UCSD-AML1 (cell line): ENCODE measurements at regions not wholly inside any gene's neighbourhood (a gene's known extent, or its start where the extent isn't known, plus 50 kb on each side); places are given as distances from the start of the nearest gene placed in this dataset.
A peak's percentile ranks its signal among the peaks of the same experiment; 100 is the strongest.
"Not testable (repeated sequence)": the region's sequence is repeated elsewhere in the genome, so short reads cannot be mapped to it uniquely, and the experiment has no call there.

ENCODE experiments used
- DNase-seq: peaks from one replicate; lab custom pipeline; 2025; ENCODE audit not compliant: unreplicated experiment; lab: John Stamatoyannopoulos, UW

- peak; percentile 83 for DNase-seq
Measured at GRCh38 chr3:153221748-153222162, 59.7 kb downstream of the RAP2B start.

DNA sequence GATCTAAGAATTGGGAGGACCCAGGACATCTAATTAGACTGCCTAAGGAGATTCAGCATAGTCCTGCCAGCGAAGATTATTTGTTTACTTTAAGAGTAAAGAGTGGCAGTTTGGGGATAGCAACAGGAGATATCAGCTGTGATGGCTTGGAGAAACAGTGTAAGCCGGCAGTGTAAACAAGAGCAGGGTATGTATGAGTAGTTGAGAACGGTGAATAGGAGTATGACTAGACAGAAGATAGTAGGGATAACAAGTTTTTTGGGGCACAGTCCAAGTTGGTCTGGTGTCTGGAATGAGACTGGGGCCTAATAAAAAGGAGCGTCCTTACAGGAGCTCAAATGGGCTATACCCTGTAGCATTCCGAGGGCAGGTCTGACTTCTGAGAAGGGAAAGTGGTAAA is 64.9 kb downstream of the RAP2B start:
- DNase-seq: not testable (repeated sequence)

DNA sequence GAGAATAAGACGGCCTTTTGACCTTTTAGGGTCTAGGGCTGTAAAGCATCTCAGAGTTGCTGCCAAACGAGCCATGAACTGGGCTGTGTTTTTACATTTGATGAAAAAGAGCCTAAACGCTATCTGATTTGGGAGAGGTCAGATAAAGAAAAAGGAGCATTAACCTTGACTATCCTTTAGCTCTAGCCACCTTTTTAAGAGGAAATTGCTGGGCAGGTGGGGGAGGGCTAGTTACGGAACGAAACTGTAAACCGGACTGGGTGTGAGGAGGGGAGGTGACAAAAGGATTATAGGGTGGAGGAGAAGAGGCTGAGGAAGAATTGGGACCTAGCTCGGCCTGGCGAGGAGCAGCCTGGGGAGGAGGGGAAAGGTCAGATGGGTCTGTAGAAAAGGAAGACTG is 68.4 kb downstream of the RAP2B start:
- not testable (repeated sequence) for DNase-seq

DNA sequence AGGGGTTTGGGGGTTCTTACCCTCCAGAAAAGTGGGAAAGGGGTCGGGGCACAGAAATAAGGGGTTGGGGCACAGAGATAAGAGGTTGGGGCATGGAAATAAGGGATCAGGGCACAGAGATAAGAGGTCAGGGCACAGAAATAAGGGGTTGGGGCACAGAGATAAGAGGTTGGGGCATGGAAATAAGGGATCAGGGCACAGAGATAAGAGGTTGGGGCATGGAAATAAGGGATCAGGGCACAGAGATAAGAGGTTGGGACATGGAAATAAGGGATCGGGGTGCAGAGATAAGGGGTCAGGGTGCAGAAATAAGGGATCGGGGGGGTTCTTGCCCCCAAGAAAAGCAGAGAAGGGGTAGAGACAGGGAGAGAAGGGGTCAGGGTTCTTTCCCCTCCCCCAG is 69.2 kb downstream of the RAP2B start:
- not testable (repeated sequence) for DNase-seq

- not testable (repeated sequence) for DNase-seq
Measured at GRCh38 chr3:153232050-153232752, 70.2 kb downstream of the RAP2B start.

DNA sequence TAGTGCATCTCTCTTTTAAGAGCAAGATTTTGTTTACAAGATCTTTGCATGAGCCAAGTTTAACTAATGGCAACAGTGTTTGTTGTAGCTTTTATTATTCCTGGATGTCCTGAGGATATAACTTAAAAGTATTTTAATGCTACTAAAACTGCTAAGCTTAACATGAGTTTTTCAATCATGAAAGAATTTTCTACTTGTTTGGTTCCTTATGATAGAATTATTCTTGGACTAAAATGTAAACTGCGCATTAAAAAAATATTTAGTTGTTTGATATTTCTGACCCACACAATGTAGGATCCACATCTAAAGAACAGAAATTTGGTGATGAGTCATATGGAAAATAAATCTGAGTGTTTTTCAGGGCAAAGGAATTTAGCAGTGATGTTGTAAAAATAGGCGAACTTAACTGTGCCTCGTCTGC is 70.8 kb downstream of the RAP2B start:
- no peak for DNase-seq

DNA sequence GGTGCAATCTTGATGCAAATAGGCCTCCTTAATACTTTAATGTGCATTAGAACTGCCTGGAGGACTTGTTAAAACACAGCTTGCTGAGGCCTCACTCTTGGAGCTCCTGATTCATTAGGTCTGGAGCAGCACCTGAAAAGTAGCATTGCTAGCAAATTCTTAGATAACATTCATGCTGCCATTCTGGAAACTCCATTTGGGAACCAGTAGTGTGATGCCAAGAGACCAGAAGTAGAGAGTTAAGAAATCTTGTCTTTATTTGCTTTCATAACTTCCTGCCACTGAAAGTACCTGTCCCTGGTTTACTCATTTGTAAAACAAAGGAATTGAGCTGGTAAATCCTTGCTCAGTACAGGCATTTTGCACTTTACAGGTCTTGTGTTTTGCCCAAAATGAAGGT is 72.0 kb downstream of the RAP2B start:
- no peak for DNase-seq

GRCh38 chr3:153242896-153243295 is 80.9 kb downstream of the RAP2B start:
- no peak for DNase-seq

DNA sequence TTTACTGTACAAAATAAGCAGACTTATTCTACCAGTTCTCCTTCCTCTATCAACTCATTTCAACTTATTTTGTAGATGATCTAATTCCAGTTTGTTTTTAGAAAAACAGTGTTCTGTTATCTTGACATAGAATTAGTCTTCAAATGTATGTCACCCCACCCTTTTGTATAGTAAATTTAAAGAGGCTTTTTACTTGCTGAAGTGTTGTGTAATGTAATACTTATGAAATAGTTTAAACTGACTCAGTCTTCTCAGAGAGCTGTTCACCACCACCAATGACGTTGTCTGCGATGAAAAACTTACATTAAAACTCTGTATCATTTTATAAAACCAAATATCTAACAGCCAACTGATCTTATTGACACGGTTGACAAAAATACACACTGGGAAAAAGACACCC is 82.9 kb downstream of the RAP2B start:
- DNase-seq: no peak

- no peak for DNase-seq
Measured at GRCh38 chr3:153245661-153246060, 83.6 kb downstream of the RAP2B start.

GRCh38 chr3:153246331-153246730 is 84.3 kb downstream of the RAP2B start:
- no peak for DNase-seq

- DNase-seq: no peak
Measured at GRCh38 chr3:153246806-153247205, 84.8 kb downstream of the RAP2B start.

GRCh38 chr3:153247331-153248330 is 85.6 kb downstream of the RAP2B start:
- DNase-seq: no peak

DNA sequence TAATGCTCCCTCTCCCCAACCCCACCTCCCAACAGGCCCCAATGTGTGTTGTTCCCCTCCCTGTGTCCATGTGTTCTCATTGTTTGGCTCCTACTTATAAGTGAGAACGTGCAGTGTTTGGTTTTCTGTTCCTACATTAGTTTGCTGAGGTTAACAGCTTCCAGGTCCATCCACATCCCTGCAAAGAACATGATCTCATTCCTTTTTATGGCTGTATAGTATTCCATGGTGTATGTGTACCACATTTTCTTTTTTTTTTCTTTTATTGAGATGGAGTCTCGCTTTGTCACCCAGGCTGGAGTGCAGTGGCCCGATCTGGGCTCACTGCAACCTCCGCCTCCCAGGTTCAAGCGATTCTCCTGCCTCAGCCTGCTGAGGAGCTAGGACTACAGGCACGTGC is 86.8 kb downstream of the RAP2B start:
- DNase-seq: not testable (repeated sequence)

DNA sequence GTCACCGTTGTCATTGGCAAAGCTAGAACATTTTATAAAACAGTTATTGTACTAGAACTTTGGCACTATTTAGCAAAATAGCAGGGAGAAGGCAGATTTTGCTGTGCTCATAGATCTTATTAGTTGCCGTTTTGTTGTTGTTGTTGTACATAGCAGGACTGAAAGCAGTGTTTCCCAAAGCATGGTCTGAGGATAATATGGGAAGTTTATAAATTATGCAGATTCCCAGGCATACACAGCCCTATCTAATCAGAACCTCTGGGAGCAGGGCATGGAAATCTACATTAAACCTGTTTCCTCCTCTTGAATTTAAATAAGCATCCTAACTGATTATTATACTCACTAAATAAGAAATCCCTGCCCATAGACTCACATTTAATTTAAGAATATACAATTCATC is 87.9 kb downstream of the RAP2B start:
- no peak for DNase-seq

DNA sequence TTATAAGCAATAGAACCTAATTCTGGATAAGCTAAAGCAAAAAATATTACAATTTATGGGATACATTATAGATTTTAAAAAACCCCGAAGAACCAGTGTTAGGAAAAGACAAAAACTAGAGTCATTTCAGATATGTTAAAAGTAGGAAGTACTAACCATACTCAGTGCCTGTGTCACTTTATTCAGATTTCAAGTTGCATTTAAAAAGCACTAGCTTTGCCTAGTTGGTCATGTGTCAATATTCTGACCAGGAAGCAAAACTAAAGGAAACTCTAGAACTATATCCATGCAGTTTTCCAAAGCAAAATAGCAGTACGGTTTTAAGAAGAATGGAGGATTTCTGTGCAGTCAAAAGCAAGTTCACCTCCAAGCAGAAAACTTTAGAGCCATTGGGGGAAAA is 88.4 kb downstream of the RAP2B start:
- no peak for DNase-seq

DNA sequence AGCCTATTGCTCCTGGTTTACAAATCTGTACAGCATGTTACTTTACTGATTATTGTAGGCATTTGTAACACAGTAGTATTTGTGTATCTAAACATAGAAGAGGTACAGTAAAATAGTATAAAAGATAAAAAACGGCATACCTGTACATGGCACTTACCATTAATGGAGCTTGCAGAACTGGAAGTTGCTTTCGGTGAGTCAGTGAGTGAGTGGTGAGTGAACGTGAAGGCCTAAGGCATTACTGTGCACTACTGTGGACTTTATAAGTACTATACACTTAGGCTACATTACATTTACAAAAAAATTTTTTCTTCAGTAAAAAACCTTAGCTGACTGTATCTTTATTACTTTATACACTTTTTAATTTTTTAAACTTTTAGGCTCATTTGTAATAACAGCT is 90.9 kb downstream of the RAP2B start:
- DNase-seq: no peak

GRCh38 chr3:153254361-153254760 is 92.3 kb downstream of the RAP2B start:
- no peak for DNase-seq

GRCh38 chr3:153257673-153258351 is 95.8 kb downstream of the RAP2B start:
- DNase-seq: no peak

- no peak for DNase-seq
Measured at GRCh38 chr3:153259956-153260355, 97.9 kb downstream of the RAP2B start.

DNA sequence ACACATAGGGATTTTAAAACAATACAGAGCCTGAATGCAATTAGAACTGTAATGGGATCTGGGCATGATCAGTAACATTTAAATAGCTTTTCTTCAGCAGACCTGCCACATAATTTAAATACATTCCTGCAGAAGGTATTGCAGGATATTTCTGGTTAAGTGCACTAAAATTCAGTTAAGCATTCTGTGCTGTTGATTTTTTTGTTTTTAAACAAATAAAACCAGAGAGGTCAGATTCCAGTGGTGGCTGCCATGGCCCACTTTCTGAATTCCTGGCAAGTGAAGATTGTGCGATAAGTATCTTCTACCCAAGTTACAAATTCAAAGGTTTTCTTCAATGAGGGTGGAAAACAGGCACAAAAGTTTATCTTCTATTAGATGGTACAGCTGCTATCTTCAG is 98.7 kb downstream of the RAP2B start:
- no peak for DNase-seq

DNA sequence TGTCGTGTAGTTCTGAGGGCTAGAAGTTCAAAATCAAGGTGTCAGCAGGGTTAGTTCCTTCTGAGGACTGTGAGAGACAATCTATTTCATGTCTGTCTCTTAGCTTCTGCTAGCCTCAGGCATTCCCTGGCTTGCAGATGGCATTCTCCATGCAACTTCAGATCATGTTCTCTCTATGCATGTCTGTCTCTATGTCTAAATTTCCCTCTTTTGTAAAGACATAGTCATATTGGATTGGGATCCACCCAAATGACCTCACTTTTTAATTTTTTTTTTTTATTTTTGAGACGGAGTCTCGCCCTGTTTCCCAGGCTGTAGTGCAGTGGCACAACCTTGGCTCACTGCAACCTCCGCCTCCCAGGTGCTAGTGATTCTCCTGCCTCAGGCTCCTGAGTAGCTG is 104.6 kb downstream of the RAP2B start:
- no peak for DNase-seq
